NCI-H1417 treated with DMSO at 0.1 percent for 48 hours (cell line): ENCODE measurements at regions not wholly inside any gene's neighbourhood (a gene's known extent, or its start where the extent isn't known, plus 50 kb on each side); places are given as distances from the start of the nearest gene placed in this dataset.
"Not testable (repeated sequence)": the region's sequence is repeated elsewhere in the genome, so short reads cannot be mapped to it uniquely, and the experiment has no call there.

Source experiments
- DNase-seq: peaks from one replicate; lab custom pipeline; 2025; lab: John Stamatoyannopoulos, UW

- no peak for DNase-seq
Observed at GRCh38 chr4:188287169-188287894, 148.1 kb downstream of the TRIML1 start.

- no peak for DNase-seq
Observed at GRCh38 chr4:188289531-188290125, 150.4 kb downstream of the TRIML1 start.

- no peak for DNase-seq
Observed at GRCh38 chr4:188295899-188296298, 156.7 kb downstream of the TRIML1 start.

GRCh38 chr4:188296331-188296730 lies 157.1 kb downstream of the TRIML1 start:
- no peak for DNase-seq

GRCh38 chr4:188297873-188298272 lies 158.6 kb downstream of the TRIML1 start:
- DNase-seq: no peak

GRCh38 chr4:188299161-188299560 lies 159.9 kb downstream of the TRIML1 start:
- DNase-seq: no peak

GRCh38 chr4:188300385-188300784 lies 161.1 kb downstream of the TRIML1 start:
- DNase-seq: no peak

- no peak for DNase-seq
Observed at GRCh38 chr4:188305690-188306089, 166.4 kb downstream of the TRIML1 start.

- DNase-seq: no peak
Observed at GRCh38 chr4:188307591-188307990, 168.3 kb downstream of the TRIML1 start.

GRCh38 chr4:188308142-188308541 lies 168.9 kb downstream of the TRIML1 start:
- DNase-seq: no peak

GRCh38 chr4:188316391-188316790 lies 177.2 kb downstream of the TRIML1 start:
- DNase-seq: no peak

- no peak for DNase-seq
Observed at GRCh38 chr4:188328966-188329365, 189.7 kb downstream of the TRIML1 start.

- no peak for DNase-seq
Observed at GRCh38 chr4:188329521-188329920, 190.3 kb downstream of the TRIML1 start.

GRCh38 chr4:188332265-188332664 lies 193.0 kb downstream of the TRIML1 start:
- no peak for DNase-seq

- no peak for DNase-seq
Observed at GRCh38 chr4:188336891-188337290, 197.7 kb downstream of the TRIML1 start.

GRCh38 chr4:188341428-188341827 lies 202.2 kb downstream of the TRIML1 start:
- DNase-seq: no peak

- no peak for DNase-seq
Observed at GRCh38 chr4:188346171-188346809, 207.0 kb downstream of the TRIML1 start.

- no peak for DNase-seq
Observed at GRCh38 chr4:188347339-188347738, 208.1 kb downstream of the TRIML1 start.

- not testable (repeated sequence) for DNase-seq
Observed at GRCh38 chr4:188349569-188349968, 210.3 kb downstream of the TRIML1 start.

GRCh38 chr4:188363196-188363595 lies 224.0 kb downstream of the TRIML1 start:
- no peak for DNase-seq

- no peak for DNase-seq
Observed at GRCh38 chr4:188370777-188371176, 231.5 kb downstream of the TRIML1 start.

GRCh38 chr4:188372058-188372457 lies 232.8 kb downstream of the TRIML1 start:
- no peak for DNase-seq

- no peak for DNase-seq
Observed at GRCh38 chr4:188372829-188373228, 233.6 kb downstream of the TRIML1 start.
